ENCODE measurements at regions not wholly inside any gene's neighbourhood (a gene's known extent, or its start where the extent isn't known, plus 50 kb on each side); places are given as distances from the start of the nearest gene placed in this dataset.
A peak's percentile ranks its signal among the peaks of the same experiment; 100 is the strongest.

DNA sequence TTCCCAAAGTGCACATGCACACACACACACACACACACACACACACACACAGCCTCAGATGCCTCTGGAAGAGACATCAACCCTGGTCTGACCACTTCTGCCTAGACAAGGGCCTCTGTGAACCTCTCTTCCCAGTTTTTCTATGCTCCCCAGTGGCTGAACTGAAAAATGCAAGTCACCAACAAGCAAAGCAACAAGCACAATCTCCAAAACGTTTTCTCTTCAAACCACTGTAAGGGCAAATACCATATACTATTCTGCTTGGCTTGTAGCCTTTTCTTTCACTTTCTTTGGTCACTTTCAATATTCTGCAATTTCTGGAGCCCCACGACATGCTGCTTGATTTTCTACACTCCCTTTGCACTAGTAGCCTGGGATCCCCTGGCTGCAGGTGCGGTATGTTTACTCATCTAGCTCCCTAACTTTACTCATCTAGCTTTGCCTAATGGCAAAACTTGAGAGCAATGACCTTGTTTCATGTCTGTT is 121.4 kb upstream of the DST start (continued):
- TF ChIP-seq, protein P1, sequence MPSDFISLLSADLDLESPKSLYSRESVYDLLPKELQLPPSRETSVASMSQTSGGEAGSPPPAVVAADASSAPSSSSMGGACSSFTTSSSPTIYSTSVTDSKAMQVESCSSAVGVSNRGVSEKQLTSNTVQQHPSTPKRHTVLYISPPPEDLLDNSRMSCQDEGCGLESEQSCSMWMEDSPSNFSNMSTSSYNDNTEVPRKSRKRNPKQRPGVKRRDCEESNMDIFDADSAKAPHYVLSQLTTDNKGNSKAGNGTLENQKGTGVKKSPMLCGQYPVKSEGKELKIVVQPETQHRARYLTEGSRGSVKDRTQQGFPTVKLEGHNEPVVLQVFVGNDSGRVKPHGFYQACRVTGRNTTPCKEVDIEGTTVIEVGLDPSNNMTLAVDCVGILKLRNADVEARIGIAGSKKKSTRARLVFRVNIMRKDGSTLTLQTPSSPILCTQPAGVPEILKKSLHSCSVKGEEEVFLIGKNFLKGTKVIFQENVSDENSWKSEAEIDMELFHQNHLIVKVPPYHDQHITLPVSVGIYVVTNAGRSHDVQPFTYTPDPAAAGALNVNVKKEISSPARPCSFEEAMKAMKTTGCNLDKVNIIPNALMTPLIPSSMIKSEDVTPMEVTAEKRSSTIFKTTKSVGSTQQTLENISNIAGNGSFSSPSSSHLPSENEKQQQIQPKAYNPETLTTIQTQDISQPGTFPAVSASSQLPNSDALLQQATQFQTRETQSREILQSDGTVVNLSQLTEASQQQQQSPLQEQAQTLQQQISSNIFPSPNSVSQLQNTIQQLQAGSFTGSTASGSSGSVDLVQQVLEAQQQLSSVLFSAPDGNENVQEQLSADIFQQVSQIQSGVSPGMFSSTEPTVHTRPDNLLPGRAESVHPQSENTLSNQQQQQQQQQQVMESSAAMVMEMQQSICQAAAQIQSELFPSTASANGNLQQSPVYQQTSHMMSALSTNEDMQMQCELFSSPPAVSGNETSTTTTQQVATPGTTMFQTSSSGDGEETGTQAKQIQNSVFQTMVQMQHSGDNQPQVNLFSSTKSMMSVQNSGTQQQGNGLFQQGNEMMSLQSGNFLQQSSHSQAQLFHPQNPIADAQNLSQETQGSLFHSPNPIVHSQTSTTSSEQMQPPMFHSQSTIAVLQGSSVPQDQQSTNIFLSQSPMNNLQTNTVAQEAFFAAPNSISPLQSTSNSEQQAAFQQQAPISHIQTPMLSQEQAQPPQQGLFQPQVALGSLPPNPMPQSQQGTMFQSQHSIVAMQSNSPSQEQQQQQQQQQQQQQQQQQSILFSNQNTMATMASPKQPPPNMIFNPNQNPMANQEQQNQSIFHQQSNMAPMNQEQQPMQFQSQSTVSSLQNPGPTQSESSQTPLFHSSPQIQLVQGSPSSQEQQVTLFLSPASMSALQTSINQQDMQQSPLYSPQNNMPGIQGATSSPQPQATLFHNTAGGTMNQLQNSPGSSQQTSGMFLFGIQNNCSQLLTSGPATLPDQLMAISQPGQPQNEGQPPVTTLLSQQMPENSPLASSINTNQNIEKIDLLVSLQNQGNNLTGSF (CRISPR knock-in tag; IDR thresholded peaks at IDR 0.05), result no peak
- TF ChIP-seq RFX5 (IDR thresholded peaks at IDR 0.05; ENCODE audit: low read depth, low read length), result no peak
- TF ChIP-seq, protein P2, sequence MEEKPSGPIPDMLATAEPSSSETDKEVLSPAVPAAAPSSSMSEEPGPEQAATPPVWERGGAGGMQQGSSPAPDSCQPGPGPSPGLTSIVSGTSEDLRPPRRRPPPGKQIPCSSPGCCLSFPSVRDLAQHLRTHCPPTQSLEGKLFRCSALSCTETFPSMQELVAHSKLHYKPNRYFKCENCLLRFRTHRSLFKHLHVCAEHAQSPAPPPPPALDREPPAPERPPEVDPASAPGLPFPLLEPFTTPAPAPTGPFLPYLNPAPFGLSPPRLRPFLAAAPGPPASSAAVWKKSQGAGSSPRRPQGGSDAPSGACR (CRISPR knock-in tag; IDR thresholded peaks at IDR 0.05), result no peak
- TF ChIP-seq ZC3H13 (CRISPR knock-in tag; IDR thresholded peaks at IDR 0.05), result no peak
- no peak for TF ChIP-seq PAF1 (CRISPR knock-in tag; IDR thresholded peaks at IDR 0.05)
- TF ChIP-seq MAFK (conservative IDR thresholded peaks at IDR 0.05 in 1 of 2, IDR thresholded peaks at IDR 0.05 in 1 of 2; ENCODE audit: low read length in 2 of 2), result 0 out of 4 replicates have a peak, but pooled peaks of 1 of the 2 experiments have one; percentile 28
- TF ChIP-seq MEIS1 (CRISPR knock-in tag; IDR thresholded peaks at IDR 0.05; ENCODE audit: borderline replicate concordance), result no peak
- TF ChIP-seq RXRA (CRISPR knock-in tag; IDR thresholded peaks at IDR 0.05), result no peak
- peak; percentile 94 for TF ChIP-seq ZNF605 (CRISPR knock-in tag; IDR thresholded peaks at IDR 0.05)
- no peak for TF ChIP-seq ZNF382 (CRISPR knock-in tag; IDR thresholded peaks at IDR 0.05; ENCODE audit: borderline replicate concordance)
- TF ChIP-seq, protein P3, sequence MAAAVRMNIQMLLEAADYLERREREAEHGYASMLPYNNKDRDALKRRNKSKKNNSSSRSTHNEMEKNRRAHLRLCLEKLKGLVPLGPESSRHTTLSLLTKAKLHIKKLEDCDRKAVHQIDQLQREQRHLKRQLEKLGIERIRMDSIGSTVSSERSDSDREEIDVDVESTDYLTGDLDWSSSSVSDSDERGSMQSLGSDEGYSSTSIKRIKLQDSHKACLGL (CRISPR knock-in tag; IDR thresholded peaks at IDR 0.05), result no peak
- TF ChIP-seq KLF9 (CRISPR knock-in tag; IDR thresholded peaks at IDR 0.05; ENCODE audit: low read depth), result no peak
- TF ChIP-seq MTF2 (CRISPR knock-in tag; IDR thresholded peaks at IDR 0.05; ENCODE audit: borderline replicate concordance), result 0 out of 2 replicates have a peak, but pooled peaks have one; percentile 18
- no peak for TF ChIP-seq ZNF431 (CRISPR knock-in tag; IDR thresholded peaks at IDR 0.05; ENCODE audit: borderline replicate concordance, low read depth)

Data from HepG2 (cell line).